HG03432 (cell line): ENCODE measurements at regions not wholly inside any gene's neighbourhood (a gene's known extent, or its start where the extent isn't known, plus 50 kb on each side); places are given as distances from the start of the nearest gene placed in this dataset.
"Not testable (repeated sequence)": the region's sequence is repeated elsewhere in the genome, so short reads cannot be mapped to it uniquely, and the experiment has no call there.

Experiments used
- ATAC-seq: cut with Tn5 transposase; IDR thresholded peaks from one replicate; pipeline ENCODE4 v1.9.1; 2021; ENCODE audit warnings: mild to moderate bottlenecking, moderate library complexity; ENCODE audit not compliant: unreplicated experiment

DNA sequence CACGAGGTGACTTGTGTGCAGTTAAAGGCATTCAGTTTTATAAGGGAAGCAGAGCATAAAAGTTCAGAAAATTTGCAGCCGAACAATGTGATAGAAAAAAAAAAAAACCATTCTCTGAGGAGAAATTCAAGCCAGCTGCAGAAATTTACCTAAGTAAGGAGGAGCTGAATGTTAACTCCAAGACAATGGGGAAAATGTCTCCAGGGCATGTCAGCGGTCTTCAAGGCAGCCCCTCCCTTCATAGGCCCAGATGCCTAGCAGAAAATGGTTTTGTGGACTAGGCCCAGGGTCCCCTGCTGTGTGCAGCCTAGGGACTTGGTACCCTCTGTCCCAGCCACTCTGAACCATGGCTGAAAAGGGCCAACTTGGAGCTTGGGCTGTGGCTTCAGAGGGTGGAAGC lies 1764.0 kb downstream of the C4orf33 start:
- ATAC-seq: no peak

DNA sequence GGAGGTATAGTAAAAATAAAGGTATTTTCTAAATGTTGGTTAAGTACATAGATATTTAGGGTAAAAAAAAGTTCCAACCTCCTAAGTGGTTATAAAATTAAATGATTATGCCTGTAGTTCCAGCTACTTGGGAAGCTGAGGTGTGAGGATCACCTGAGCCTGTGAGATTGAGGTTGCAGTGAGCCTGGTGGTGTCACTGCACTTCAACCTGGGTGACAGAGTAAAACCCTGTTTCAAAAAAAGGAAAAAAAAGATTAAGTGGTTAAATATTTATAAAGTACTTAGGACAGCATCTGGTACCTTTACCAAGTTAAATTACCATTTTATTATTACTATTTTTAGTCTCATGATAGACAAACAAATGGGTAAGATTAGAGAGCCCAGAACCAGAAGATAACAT lies 1801.0 kb downstream of the C4orf33 start:
- no peak for ATAC-seq

DNA sequence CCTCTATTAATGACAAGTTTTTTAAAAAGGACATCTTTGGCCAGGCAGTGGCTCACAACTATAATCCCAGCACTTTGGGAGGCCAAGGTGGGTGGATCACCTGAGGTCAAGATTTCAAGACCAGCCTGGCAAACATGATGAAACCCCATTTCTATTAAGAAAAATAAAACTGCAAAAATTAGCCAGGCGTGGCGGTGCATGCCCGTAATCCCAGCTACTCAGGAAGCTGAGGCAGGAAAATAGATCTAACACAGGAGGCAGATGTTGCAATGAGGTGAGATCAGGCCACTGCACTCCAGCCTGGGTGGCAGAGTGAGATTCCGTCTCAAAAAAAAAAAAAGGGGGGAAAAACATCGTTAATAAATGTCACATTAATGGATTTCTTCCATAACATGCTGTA lies 1805.4 kb downstream of the C4orf33 start:
- ATAC-seq: no peak

DNA sequence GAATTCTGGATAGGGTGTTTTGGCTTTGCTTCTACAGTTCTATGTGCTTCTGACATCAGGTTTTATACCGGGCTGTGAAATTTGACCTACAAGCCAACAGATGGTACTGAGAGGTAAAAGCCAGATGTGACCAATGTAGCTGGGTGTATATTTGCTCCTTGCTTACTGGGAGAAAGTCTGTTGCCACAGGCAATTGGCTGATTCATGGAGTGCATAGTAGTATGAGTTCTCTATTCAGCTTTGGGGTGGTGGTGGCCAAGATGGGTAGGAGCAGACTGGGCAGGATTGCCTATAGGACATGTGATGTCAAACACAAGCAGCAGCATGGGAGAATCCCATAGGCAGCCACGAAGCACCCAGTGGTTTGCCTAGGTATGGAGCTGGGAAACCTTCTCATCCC lies 1827.0 kb downstream of the C4orf33 start:
- no peak for ATAC-seq

DNA sequence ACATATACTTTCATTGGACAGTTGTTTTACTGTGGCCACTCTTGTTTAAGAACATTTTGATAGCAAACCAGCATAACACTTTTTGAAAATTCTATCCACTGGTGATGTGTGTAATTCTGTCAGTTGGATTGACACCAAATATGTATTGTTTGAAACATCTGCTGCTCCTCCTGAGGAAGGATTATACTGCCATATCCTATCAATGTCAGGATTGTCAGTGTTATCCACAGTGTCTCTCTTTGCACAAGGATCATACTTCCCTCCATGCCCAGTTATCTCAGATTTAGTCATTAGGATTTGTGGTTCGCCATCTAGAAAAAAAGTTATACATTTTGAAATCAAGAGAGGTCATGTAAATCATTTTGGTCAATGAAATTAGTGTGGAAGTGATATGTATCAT lies 1859.6 kb downstream of the C4orf33 start:
- ATAC-seq: no peak

DNA sequence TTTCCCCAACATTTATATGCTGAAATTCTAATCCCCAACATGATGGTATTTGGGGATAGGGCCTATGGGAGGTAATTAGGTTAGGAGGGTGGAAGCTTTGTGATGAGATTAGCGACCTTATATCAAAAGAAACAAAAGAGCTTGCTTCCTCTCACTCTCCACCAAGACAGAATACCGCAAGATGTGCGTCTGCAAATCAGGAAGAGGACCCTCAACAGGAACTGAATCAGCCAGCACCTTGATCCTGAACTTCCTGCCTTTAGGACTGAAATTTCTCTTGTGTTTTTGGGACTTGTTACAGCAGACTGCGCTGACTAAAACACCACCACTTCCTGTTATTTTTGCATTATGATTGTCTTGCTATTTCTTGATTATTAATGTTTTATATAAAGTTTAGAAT lies 1889.4 kb downstream of the C4orf33 start:
- no peak for ATAC-seq

DNA sequence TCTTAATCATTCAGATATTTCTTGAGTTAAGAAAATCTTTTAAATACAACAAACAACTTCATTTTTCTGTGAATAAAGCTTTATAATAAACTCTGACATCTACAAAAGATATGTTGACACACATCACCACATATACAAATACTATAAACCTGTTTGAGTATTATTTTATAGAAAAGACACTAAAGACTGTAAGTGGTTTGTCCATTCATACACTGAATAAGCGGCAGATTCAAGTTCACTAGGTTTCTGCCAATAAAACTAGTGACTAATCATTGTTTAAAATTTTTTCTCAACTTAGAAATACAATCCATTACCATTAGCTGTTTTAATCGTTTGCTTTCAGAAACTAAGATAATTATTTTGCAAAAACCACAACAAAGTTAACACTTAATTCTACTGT lies 1900.0 kb downstream of the C4orf33 start:
- ATAC-seq: no peak

DNA sequence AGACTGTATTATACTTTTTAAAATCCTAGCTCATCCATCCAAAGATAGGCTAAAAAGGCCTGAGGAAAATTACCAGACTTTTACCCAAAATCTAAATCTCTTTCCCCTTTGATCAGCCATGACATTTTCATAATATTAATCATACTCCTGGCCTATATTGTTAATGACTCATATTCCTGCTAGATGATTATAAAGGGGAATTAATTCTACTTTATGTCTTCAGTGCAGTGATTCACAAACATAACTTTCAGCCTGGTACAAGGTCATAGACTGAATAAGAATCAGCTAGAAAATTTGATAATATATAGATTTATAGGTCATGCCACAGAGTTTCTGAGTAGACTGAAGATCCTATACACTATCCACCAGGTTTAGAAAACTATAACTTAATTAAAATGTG lies 1905.4 kb downstream of the C4orf33 start:
- no peak for ATAC-seq

DNA sequence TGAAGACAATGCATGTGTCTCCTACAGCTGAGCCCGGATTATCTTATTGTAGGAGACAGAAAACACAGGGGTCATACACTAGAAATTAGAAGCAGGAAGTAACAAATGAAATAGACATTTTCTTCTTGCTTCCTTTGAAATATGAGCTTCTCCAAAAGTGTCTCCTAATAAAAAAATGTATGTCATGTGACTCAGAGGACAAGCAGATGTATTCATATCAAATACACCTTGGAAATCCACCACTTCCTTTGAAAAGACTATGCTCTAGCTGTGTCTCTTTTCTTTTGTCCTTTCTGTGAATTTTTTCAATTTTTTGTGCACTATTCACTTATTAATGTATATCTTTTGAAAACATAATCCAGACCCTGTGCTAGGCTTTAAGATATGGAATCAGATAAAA lies 1906.2 kb downstream of the C4orf33 start:
- ATAC-seq: no peak

DNA sequence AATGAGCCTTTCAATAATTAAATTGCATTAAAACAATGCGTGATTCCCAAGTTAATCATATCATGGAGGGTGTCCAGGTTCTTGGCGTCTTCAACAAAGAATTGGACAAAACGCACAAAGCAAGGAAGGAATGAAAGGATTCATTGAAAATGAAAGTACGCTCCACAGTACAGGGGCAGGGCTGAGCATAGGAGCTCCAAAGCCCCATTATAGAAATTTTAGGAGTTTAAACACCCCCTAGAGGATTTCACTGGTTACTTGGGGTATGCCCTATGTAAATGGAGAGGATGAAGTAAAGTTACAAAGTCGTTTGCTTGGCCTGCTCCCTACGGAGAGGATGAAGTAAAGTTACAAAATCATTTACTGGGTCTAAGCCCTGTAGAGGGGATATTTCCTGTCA lies 1910.4 kb downstream of the C4orf33 start:
- no peak for ATAC-seq

DNA sequence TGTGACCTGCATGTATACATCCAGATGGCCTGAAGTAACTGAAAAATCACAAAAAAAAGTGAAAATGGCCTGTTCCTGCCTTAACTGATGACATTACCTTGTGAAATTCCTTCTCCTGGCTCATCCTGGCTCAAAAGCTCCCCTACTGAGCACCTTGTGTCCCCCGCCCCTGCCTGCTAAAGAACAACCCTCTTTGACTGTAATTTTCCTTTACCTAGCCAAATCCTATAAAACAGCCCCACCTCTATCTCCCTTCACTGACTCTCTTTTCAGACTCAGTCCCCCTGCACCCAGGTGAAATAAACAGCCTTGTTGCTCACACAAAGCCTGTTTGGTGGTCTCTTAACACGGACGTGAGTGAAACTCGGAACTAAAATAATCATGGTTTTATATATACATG lies 1916.0 kb downstream of the C4orf33 start:
- not testable (repeated sequence) for ATAC-seq

DNA sequence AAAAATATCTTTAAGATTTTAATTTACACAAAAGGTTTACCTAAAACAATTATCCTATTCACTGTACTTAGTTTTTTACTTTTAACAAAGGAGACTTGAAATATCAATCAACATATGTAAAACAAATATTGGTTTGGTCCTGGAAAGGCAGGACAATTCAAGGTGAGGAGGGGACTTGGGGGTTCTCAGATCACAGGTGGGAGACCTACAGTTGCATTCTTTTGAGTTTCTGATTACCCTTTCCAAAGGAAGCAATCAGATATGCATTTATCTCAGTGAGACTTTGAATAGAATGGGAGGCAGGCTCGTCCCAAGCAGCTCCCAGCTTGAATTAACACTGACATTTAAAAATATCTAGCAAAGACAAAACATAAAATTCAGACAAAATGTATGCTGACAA lies 1917.3 kb downstream of the C4orf33 start:
- ATAC-seq: no peak

DNA sequence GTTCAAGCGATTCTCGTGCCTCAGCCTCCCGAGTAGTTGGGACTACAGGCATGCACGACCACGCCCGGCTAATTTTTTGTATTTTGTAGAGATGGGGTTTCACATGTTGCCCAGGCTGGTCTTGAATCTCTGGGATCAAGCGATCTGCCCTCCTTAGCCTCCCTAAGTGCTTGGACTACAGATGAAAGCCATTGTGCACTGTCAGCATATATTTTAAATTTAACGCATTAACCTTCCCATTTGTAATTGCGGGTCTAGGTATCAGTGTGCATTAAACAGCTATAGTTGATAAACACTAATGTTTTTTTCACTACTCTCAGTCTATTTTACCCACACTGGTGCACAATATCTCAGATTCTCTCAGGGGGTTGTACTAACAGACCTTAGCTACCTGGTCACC lies 1930.8 kb downstream of the C4orf33 start:
- ATAC-seq: no peak

DNA sequence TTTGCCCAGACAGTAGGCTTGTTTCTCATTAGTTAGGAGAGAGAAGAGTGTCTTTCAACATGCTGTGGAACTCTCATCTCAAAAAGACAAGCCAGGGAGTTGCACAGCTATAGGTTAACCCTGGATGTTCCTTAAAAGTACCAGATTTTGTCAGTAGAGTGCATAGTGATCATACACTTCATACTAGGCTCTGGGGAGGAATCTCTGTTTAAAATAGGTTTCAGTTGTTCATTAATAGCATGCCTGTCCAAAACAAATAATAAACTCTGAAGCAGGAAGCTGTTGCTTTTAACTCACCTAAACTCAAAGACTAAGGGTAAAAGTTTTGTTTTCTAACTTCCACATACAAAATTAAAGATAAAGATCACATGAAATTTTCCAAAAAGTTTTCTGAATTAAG lies 1948.4 kb downstream of the C4orf33 start:
- no peak for ATAC-seq

DNA sequence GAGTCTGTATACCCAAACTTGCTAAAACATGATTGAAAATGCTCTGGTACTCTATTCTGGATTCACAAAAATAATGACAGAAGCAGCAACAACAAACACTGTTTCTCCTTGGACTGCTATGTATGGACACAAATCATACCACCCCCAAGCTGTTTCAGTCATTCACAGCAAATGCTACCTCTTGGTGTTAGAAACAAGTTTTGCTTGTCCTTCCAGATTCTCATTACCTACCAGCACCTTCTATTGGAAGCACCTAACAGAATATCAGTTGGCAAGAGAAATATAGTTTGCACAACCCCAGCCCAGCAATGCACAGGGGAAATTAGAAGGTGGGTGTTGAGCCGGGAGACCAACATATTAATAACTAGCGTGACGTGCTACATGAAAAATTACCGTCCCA lies 1950.9 kb downstream of the C4orf33 start:
- no peak for ATAC-seq

DNA sequence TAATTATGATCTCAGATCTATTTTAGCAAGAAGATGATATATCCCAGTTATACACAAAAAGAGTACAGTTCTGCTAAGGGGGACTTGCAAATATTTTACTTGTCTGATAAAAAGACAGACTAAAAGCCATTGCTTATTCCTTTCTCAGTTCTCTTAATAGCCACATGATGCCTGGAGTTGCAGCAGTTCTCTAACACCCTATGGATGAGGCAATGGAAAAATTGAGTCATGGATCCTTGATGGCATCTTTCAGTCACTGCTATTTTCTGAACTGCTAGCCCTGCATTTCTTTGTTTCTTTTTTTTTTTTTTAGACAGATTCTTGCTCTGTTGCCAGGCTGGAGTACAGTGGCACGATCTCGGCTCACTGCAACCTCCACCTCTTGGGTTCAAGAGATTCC lies 1956.7 kb downstream of the C4orf33 start:
- no peak for ATAC-seq

DNA sequence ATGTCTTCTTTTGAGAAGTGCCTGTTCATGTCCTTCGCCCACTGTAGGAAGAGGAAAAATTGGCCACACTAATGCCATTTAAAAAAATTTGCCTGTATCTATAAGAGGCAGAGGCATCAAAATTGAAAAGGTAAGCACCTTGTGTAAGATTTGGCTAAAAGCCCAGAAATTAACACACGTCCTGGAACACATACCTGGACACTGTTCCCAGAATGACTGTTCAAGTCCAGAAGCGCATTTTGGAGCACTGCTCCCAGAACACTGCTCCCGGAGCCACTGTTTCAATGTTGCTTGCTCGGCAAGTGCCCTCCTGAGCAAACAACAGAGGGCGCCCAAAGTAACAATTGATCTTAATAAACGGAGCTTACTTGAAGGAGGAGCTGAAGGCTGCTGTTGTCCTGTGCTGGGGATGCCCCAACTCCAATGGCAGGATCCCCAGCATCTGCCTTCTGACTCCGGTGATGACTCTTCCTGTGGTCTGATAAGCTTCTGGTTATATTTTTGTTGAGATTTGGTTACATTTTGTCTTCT lies 1958.6 kb downstream of the C4orf33 start:
- no peak for ATAC-seq

DNA sequence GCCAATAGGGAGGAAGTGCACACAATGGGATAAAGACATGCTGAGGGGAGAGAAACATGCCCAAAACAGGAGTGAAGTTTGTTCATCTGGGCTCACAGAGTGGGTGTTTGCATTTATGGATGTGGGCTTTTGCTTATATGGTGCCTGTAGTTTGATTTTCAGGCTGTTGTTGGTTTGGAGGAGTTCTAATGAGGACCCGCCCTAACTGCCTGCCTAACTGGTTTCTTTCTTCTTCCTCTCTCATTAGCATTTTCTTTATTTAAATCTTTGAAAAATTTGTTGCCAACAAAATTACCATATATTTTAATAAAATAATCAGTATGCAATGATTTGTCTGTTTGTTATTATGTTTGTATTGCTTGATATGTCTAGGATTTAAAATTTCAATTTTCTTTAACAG lies 1965.8 kb downstream of the C4orf33 start:
- no peak for ATAC-seq

DNA sequence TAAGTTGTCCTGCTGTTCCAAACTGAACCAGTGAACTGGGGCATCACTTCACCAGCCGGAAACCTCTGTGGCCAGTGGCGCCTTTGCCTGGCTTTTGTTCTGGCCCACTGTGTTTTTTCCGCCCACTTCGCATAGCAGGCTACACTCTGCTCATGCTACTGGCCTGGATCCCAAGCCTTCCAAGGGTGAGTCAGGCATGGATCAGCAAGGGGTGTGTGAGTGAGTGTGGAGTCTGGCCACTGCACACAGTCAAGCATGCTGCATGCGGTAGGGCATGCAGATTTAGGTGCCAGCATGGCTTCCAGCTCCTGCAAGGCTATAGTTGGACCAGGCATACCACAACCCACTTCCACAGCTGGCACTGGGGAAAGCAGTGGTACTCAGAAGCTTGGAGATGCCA lies 1967.9 kb downstream of the C4orf33 start:
- ATAC-seq: no peak

DNA sequence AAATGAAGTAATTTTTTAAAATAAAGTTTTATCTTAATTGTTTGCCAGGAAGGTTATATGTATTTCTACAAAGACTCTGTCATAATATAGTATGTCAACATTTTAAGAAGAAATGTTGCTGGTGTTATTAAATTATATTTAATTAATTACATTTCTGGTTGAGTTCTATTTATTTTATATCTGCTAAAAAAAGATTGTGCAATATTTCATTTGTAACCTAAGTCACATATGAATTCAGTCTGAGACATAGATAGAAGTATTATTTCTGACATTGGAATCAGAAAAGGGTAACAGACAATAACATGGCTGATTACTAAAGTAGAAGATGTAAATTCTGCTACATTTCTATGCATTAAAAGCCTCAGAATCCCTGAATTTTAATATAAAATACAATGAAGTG lies 1985.1 kb downstream of the C4orf33 start:
- ATAC-seq: no peak

DNA sequence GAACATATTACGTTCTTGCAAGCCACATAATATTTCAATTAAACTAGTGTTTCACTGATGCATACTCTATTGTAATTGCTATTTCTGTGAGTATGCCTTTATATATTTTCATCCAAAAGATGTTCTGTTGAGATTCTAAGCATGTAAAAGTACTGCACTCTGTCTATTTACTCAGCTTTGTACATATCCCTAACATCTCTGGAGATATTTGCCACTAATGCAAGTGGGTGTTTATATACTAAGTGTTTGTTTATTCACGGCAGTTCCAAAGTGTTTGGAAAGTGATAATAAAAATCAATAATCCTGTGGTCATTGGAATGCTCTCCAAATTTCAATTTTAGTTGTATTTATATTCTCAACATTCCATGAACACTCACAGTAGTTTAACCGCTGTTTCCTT lies 1989.0 kb downstream of the C4orf33 start:
- no peak for ATAC-seq

DNA sequence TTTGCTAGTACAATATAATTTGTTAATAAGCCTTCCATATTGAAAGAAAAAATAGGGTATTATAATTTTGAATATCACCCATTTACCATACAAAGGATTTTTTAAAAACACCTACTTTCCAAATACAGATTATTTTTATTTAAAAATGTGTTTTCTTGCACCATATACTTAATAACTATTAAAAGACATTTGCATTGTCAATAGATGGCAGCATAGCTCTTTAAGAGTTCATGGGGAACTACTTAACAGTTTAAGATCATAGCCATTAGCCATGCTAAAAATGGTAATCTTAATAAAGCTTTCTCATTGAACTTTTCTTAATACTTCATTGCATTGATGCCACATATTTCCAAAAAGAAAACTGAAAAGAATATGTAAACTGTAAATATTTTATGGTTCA lies 1995.9 kb downstream of the C4orf33 start:
- ATAC-seq: no peak

DNA sequence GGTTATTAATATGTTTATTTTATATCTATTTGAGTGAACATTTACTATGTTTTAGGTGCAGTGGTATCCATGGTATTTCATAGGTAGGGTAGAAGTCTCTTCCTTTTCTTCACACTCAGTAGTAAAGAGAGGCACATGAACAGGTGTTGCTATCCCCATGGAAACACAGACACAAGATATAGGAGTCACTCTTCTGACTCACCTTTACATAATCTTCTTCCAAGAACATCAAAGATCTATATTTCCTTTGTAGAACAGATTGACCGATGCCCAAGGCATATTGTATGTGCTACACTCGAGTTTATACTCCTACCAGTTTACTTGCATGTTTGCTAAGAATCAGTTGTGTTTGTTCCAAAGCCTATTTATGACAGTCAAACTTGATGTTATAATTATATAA lies 1997.4 kb downstream of the C4orf33 start:
- ATAC-seq: no peak

DNA sequence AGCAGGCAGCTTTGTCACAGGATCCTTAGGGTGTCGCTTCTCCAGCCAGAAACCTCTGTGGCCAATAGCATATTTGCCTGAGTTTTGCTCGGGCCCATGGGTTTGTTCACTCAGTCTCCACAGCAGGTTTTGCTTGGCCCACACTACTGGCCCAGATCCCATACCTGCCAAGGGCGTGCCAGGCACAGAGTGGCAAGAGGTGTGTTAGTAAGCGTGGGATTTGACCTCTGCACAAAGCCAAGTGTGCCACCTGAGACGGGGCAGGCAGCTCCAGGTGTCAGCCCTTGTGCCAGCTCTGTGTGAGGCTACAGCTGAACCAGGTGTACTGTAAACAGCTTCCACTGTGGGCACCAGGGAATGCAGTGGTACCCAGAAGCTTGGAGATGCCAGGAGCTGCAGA lies 2003.0 kb downstream of the C4orf33 start:
- no peak for ATAC-seq
